ENCODE measurements at regions not wholly inside any gene's neighbourhood (a gene's known extent, or its start where the extent isn't known, plus 50 kb on each side); places are given as distances from the start of the nearest gene placed in this dataset.

DNA sequence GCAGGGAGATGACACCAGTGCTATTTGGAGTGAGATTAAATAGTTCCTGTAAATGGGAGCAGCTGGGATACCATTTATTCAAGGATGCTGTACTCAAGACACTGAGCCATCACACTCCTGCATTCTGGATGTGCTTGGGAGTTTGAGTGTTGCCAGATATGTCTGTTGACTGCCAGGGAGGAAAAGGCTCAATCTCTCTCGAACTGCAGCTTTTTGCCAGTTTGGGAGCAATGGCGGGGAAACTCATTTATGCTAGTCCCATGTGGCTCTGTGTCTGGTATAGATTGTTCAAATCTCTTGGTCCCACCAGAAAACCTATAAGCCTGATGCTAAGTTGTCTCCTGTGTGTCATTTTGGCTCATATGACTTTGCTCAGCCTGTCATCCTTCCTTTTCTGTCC is 363.6 kb downstream of the WDR72 start:
- no peaks in the 10 kb centered on the region for H3K4me1 Mint-ChIP-seq
- DNase-seq, result no peak
- Histone ChIP-seq H3K9me3 (ENCODE audit: control insufficient read depth, insufficient read depth, low read length) (no peaks in the 10 kb centered on the region), H3K27me3 (ENCODE audit: control insufficient read depth, insufficient read depth, low read length) (no peaks in the 10 kb centered on the region), H3K27ac (ENCODE audit: low read length) (no peak overlapping the region), H3K36me3 (ENCODE audit: control insufficient read depth, insufficient read depth, low read length) (no peaks in the 10 kb centered on the region), H3K4me3 (ENCODE audit: low read length) (no peak overlapping the region), H3K4me1 (ENCODE audit: control insufficient read depth, insufficient read depth, low read length) (no peaks in the 10 kb centered on the region)
- H3K27me3 Mint-ChIP-seq (ENCODE audit: low read depth in 2 of 2), result no peaks in the 10 kb centered on the region
- H3K36me3 Mint-ChIP-seq, result no peaks in the 10 kb centered on the region
- H3K27ac Mint-ChIP-seq, result no peak overlapping the region
- intact Hi-C loops (cut with micrococcal nuclease), result no loop called here
- whole genome bisulfite sequencing (ENCODE audit: insufficient coverage), result 87% methylated on average over 2 of the region's 2 CpGs
- H3K9me3 Mint-ChIP-seq, result peaks cover 0 to 2% of the 10 kb centered on the region in 2 donors
- TF ChIP-seq, protein P1, sequence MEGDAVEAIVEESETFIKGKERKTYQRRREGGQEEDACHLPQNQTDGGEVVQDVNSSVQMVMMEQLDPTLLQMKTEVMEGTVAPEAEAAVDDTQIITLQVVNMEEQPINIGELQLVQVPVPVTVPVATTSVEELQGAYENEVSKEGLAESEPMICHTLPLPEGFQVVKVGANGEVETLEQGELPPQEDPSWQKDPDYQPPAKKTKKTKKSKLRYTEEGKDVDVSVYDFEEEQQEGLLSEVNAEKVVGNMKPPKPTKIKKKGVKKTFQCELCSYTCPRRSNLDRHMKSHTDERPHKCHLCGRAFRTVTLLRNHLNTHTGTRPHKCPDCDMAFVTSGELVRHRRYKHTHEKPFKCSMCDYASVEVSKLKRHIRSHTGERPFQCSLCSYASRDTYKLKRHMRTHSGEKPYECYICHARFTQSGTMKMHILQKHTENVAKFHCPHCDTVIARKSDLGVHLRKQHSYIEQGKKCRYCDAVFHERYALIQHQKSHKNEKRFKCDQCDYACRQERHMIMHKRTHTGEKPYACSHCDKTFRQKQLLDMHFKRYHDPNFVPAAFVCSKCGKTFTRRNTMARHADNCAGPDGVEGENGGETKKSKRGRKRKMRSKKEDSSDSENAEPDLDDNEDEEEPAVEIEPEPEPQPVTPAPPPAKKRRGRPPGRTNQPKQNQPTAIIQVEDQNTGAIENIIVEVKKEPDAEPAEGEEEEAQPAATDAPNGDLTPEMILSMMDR (IDR thresholded peaks at IDR 0.05), result no peak
- ATAC-seq, result no peak
- no peak overlapping the region for H3K4me3 Mint-ChIP-seq

DNA sequence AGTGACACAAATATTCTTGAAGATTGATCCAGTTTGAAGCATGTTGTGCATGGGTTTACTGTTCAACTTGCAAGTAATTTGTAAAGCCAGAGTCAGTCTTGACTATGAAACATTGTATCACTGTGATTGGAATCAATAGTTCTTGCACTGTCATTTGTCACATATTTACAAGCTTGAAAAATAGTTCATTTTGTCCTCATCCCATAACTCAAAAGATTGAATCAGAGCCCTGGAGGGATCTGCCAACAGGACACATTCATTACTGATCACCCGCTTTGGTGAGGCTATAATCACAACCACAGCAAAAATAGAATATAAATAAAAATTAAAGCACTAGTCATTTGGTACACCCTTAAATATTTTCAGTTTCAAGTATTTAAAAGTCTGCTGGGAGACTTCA is 368.9 kb downstream of the WDR72 start:
- WGBS (ENCODE audit: insufficient coverage), result 88% methylated on average over 1 of the region's 1 CpG
- Mint-ChIP-seq H3K36me3 (no peaks in the 10 kb centered on the region), H3K27ac (no peak overlapping the region)

DNA sequence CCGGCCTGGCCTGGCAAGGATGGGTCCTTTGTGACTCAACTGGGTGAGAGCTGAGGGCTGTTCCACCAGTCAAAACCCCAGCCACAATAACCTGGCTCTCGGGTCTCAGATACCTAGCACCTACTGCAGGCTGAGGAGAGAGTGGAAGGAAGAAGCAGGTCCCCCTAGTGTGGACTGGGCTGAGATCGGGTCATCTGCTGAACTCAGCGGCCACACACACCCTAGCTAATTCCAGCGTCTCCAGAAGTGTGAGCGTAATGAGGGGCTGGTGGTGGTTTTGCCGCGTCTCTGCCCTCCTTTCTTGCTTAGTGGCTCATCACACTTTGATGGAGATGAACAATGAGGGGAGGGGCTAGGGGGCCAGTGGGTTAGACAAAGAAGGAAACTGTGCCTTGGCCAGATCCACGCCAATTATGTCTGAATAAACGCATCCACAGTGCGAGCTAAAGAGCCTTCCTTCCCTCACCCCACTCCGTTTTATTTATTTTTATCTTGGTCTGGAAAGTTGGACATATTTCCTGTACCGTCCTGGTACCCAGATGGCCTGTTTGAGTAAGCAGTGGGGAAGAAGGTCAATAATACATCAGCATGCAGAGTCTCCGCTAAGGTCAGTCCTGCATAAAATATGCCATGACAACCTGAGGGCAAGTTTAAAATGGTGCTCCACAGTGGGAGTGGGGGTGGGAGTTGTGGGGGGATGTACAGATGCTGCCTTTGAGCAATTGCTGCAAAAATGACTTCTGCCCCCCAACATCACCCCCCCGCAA is 370.0 kb downstream of the WDR72 start:
- no peaks in the 10 kb centered on the region for H3K4me1 Mint-ChIP-seq
- DNase-seq, result no peak
- H3K4me1 ChIP-seq (ENCODE audit: control insufficient read depth, insufficient read depth, low read length), result no peaks in the 10 kb centered on the region
- no peaks in the 10 kb centered on the region for H3K36me3 Mint-ChIP-seq
- WGBS (ENCODE audit: insufficient coverage), result 97% methylated on average over 10 of the region's 15 CpGs
- no peak overlapping the region for H3K27ac Mint-ChIP-seq
- H3K27me3 ChIP-seq (ENCODE audit: control insufficient read depth, insufficient read depth, low read length), result no peaks in the 10 kb centered on the region
- H3K4me3 Mint-ChIP-seq, result no peak overlapping the region
- no peak for ATAC-seq
- H3K27ac ChIP-seq (ENCODE audit: low read length), result no peak overlapping the region
- no peaks in the 10 kb centered on the region for H3K36me3 ChIP-seq (ENCODE audit: control insufficient read depth, insufficient read depth, low read length)
- no peaks in the 10 kb centered on the region for H3K9me3 ChIP-seq (ENCODE audit: control insufficient read depth, insufficient read depth, low read length)
- no peak overlapping the region for H3K4me3 ChIP-seq (ENCODE audit: low read length)
- TF ChIP-seq, protein P1 (IDR thresholded peaks at IDR 0.05), result no peak
- peaks cover 4 to 7% of the 10 kb centered on the region in 2 donors for H3K9me3 Mint-ChIP-seq
- intact Hi-C loops (cut with micrococcal nuclease), result no loop called here
- no peaks in the 10 kb centered on the region for H3K27me3 Mint-ChIP-seq (ENCODE audit: low read depth in 2 of 2)

More for the DNA sequence above, 368.9 kb downstream of the WDR72 start:
- Mint-ChIP-seq H3K9me3 (peaks cover 0 to 4% of the 10 kb centered on the region in 2 donors), H3K27me3 (ENCODE audit: low read depth in 2 of 2) (no peaks in the 10 kb centered on the region), H3K4me3 (no peak overlapping the region), H3K4me1 (no peaks in the 10 kb centered on the region)
- H3K27ac ChIP-seq (ENCODE audit: low read length), result no peak overlapping the region
- no peaks in the 10 kb centered on the region for H3K4me1 ChIP-seq (ENCODE audit: control insufficient read depth, insufficient read depth, low read length)
- H3K36me3 ChIP-seq (ENCODE audit: control insufficient read depth, insufficient read depth, low read length), result no peaks in the 10 kb centered on the region
- ATAC-seq, result no peak
- H3K27me3 ChIP-seq (ENCODE audit: control insufficient read depth, insufficient read depth, low read length), result no peaks in the 10 kb centered on the region
- TF ChIP-seq, protein P1 (IDR thresholded peaks at IDR 0.05), result no peak
- H3K4me3 ChIP-seq (ENCODE audit: low read length), result no peak overlapping the region
- intact Hi-C loops (cut with micrococcal nuclease), result no loop called here
- DNase-seq, result no peak
- no peaks in the 10 kb centered on the region for H3K9me3 ChIP-seq (ENCODE audit: control insufficient read depth, insufficient read depth, low read length)

DNA sequence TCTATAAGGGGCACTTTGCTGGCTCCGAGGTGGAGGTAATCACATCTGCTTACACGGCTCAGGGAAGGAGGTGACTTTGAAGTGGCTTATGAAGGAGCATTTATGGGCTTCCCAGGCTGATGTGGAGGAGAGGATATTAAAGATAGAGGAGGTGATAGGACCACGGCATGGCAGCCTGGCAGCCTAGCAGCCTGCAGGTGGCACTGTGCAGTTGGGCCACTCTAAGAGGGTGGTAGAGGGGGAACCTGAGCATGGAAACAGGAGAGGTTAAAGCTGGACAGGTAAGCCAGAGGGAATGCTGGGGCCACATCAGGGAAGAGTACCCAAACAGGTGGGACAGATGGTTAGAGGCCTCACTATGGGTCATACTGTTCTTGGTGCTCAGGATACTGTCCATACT is 375.0 kb downstream of the WDR72 start:
- DNase-seq (no peak), ATAC-seq (no peak)
- no peaks in the 10 kb centered on the region for H3K36me3 Mint-ChIP-seq
- H3K9me3 Mint-ChIP-seq, result peaks cover 7 to 9% of the 10 kb centered on the region in 2 donors
- H3K36me3 ChIP-seq (ENCODE audit: control insufficient read depth, insufficient read depth, low read length), result no peaks in the 10 kb centered on the region
- H3K27ac ChIP-seq (ENCODE audit: low read length), result no peak overlapping the region
- no peaks in the 10 kb centered on the region for H3K4me1 ChIP-seq (ENCODE audit: control insufficient read depth, insufficient read depth, low read length)
- 74% methylated on average over 3 of the region's 3 CpGs for WGBS (ENCODE audit: insufficient coverage)
- intact Hi-C loops (cut with micrococcal nuclease), result no loop called here
- TF ChIP-seq, protein P1 (IDR thresholded peaks at IDR 0.05), result no peak
- no peaks in the 10 kb centered on the region for H3K9me3 ChIP-seq (ENCODE audit: control insufficient read depth, insufficient read depth, low read length)
- no peak overlapping the region for H3K27ac Mint-ChIP-seq
- H3K27me3 Mint-ChIP-seq (ENCODE audit: low read depth in 2 of 2), result no peaks in the 10 kb centered on the region
- no peaks in the 10 kb centered on the region for H3K27me3 ChIP-seq (ENCODE audit: control insufficient read depth, insufficient read depth, low read length)
- no peak overlapping the region for H3K4me3 Mint-ChIP-seq
- H3K4me1 Mint-ChIP-seq, result no peaks in the 10 kb centered on the region
- H3K4me3 ChIP-seq (ENCODE audit: low read length), result no peak overlapping the region

All from natural killer cell (primary cell).